DMS 273 treated with DMSO at 0.1 percent for 48 hours (cell line): ENCODE measurements at regions not wholly inside any gene's neighbourhood (a gene's known extent, or its start where the extent isn't known, plus 50 kb on each side); places are given as distances from the start of the nearest gene placed in this dataset.
"Not testable (repeated sequence)": the region's sequence is repeated elsewhere in the genome, so short reads cannot be mapped to it uniquely, and the experiment has no call there.

Experiments used
- DNase-seq: peaks from one replicate; lab custom pipeline; 2025; lab: John Stamatoyannopoulos, UW

- DNase-seq, result no peak
These were observed 50.9 kb downstream of the ANXA2R start for GRCh38 chr5:42989190-42989589.

GRCh38 chr5:42988568-42988967 is 51.6 kb downstream of the ANXA2R start:
- no peak for DNase-seq

GRCh38 chr5:42985129-42986037 is 54.7 kb downstream of the ANXA2R start:
- no peak for DNase-seq

- DNase-seq, result no peak
These were observed 55.8 kb downstream of the ANXA2R start for GRCh38 chr5:42984307-42984706.

- DNase-seq, result no peak
These were observed 58.0 kb downstream of the ANXA2R start for GRCh38 chr5:42982107-42982622.

- DNase-seq, result not testable (repeated sequence)
These were observed 58.6 kb downstream of the ANXA2R start for GRCh38 chr5:42981417-42982106.

- DNase-seq, result not testable (repeated sequence)
These were observed 59.1 kb downstream of the ANXA2R start for GRCh38 chr5:42981015-42981414.

- not testable (repeated sequence) for DNase-seq
These were observed 59.7 kb downstream of the ANXA2R start for GRCh38 chr5:42980391-42980790.

- DNase-seq, result not testable (repeated sequence)
These were observed 60.9 kb downstream of the ANXA2R start for GRCh38 chr5:42979242-42979641.

- DNase-seq, result no peak
These were observed 65.6 kb downstream of the ANXA2R start for GRCh38 chr5:42974536-42974935.

GRCh38 chr5:42970636-42971559 is 69.2 kb downstream of the ANXA2R start:
- DNase-seq, result no peak

- no peak for DNase-seq
These were observed 74.2 kb downstream of the ANXA2R start for GRCh38 chr5:42965934-42966333.

- DNase-seq, result no peak
These were observed 76.7 kb downstream of the ANXA2R start for GRCh38 chr5:42963412-42963811.

GRCh38 chr5:42962124-42962523 is 78.0 kb downstream of the ANXA2R start:
- DNase-seq, result no peak

GRCh38 chr5:42960506-42960905 is 79.6 kb downstream of the ANXA2R start:
- no peak for DNase-seq

- DNase-seq, result no peak
These were observed 83.6 kb downstream of the ANXA2R start for GRCh38 chr5:42956551-42956950.

GRCh38 chr5:42953041-42953440 is 87.1 kb downstream of the ANXA2R start:
- no peak for DNase-seq

- no peak for DNase-seq
These were observed 87.5 kb downstream of the ANXA2R start for GRCh38 chr5:42952578-42952974.

GRCh38 chr5:42951293-42951840 is 88.8 kb downstream of the ANXA2R start:
- peak; percentile 31 for DNase-seq

GRCh38 chr5:42950456-42951292 is 89.4 kb downstream of the ANXA2R start:
- DNase-seq, result peak; percentile 72

- no peak for DNase-seq
These were observed 90.0 kb downstream of the ANXA2R start for GRCh38 chr5:42950116-42950455.
